K562 (cell line): ENCODE measurements at regions not wholly inside any gene's neighbourhood (a gene's known extent, or its start where the extent isn't known, plus 50 kb on each side); places are given as distances from the start of the nearest gene placed in this dataset.

Source experiments
- ATAC-seq: fragments of 200-7000 bp; cut with Tn5 transposase; 3 replicates; pipeline ENCODE4 v1.9.1; 2020; ENCODE audit warnings: moderate library complexity
- BruUV-seq: library from RNA; stranded (reverse); fragments of 400-500 nt; replicated peaks from 2 replicates; lab custom pipeline; 2021; lab: Mats Ljungman, UMichigan
- CTCF ChIA-PET: fragments of 300-600 bp; formaldehyde crosslinking; extraction: SDS; loops from one replicate; lab custom pipeline; 2021; ENCODE audit warnings: low intra/inter-chr PET ratio; lab: Yijun Ruan, JAX
- POLR2A ChIA-PET: fragments of 300-600, 350-650 bp; sonication (Branson Sonifier 250); formaldehyde crosslinking; extraction: SDS; loops from one replicate; lab custom pipeline; 2021; ENCODE audit warnings: antibody characterized with exemption, inconsistent platforms; lab: Yijun Ruan, JAX
- DNase-seq, 4 experiments: peaks; one replicate each; pipeline versions ENCODE4 v3.0.0 to v3.0.0-alpha.2; 2011 to 2018; ENCODE audit warnings: low spot score in 3 of 4, mixed read lengths in 3 of 4; ENCODE audit errors: extremely low read depth in 1 of 4
- FAIRE-seq: peaks from 2 replicates; lab custom pipeline; 2011; peaks lifted over from hg19 to GRCh38; lab: Jason Lieb, UNC
- H2AFZ ChIP-seq: 2 replicates; pipeline ENCODE4 v1.6.0; 2011; ENCODE audit warnings: low read depth, low read length, control low read depth, inconsistent platforms
- H3K27ac ChIP-seq: fragments of 200-600 bp; 3 replicates; pipeline ENCODE4 v1.8.0; 2011; ENCODE audit warnings: low read depth, mild to moderate bottlenecking, control low read depth, inconsistent platforms, low read length, moderate library complexity, mixed read lengths; ENCODE audit errors: extremely low read depth
- H3K27me3 ChIP-seq, 2 experiments: fragments of 300-600 bp in 1 of 2; 2 replicates in 1 of 2; 3 replicates in 1 of 2; pipeline versions ENCODE4 v1.6.0 to v1.8.0; 2011; ENCODE audit warnings: inconsistent platforms in 2 of 2, low read length in 2 of 2, mild to moderate bottlenecking in 1 of 2, mixed read lengths in 1 of 2, moderate library complexity in 1 of 2; ENCODE audit not compliant: control insufficient read depth in 2 of 2, insufficient read depth in 2 of 2
- H3K36me3 ChIP-seq: fragments of 300-600 bp; 3 replicates; pipeline ENCODE4 v1.8.0; 2011; ENCODE audit warnings: mild to moderate bottlenecking, low read length, inconsistent platforms; ENCODE audit not compliant: control insufficient read depth, insufficient read depth
- H3K4me1 ChIP-seq, 2 experiments: fragments of 200-600 bp in 1 of 2; replicated peaks in 1 of 2; 2 replicates in 1 of 2; 3 replicates in 1 of 2; pipeline versions ENCODE4 v1.5.1 to v1.8.0; 2011; ENCODE audit warnings: inconsistent platforms in 2 of 2, low read length in 2 of 2, mild to moderate bottlenecking in 1 of 2, mixed read lengths in 1 of 2, moderate library complexity in 1 of 2; ENCODE audit not compliant: control insufficient read depth in 2 of 2, insufficient read depth in 2 of 2
- H3K4me2 ChIP-seq: 2 replicates; pipeline ENCODE4 v1.6.1; 2011; ENCODE audit warnings: low read length, control low read depth, inconsistent platforms, mixed read lengths; ENCODE audit not compliant: insufficient read depth
- H3K4me3 ChIP-seq: fragments of 200-600 bp; sonication (generic), shearing (Covaris generic); 2 replicates; pipeline ENCODE4 v1.5.1; 2016; ENCODE audit warnings: control low read depth, inconsistent platforms
- H3K79me2 ChIP-seq: fragments of 200-600 bp; 3 replicates; pipeline ENCODE4 v1.8.0; 2011; ENCODE audit warnings: low read length, inconsistent platforms; ENCODE audit not compliant: control insufficient read depth, insufficient read depth
- H3K9ac ChIP-seq, 2 experiments: 2 replicates each; pipeline versions ENCODE4 v1.6.0 to v1.6.1; 2011; ENCODE audit warnings: low read depth in 2 of 2, low read length in 2 of 2, control low read depth in 1 of 2, inconsistent platforms in 1 of 2, mild to moderate bottlenecking in 1 of 2, mixed read lengths in 1 of 2; ENCODE audit not compliant: insufficient read depth in 1 of 2
- H3K9me1 ChIP-seq: one replicate; pipeline ENCODE4 v1.6.0; 2011; ENCODE audit warnings: inconsistent platforms, mild to moderate bottlenecking, low read length, moderate library complexity; ENCODE audit not compliant: control insufficient read depth, insufficient read depth
- H3K9me3 ChIP-seq: replicated peaks from 2 replicates; pipeline ENCODE4 v1.5.1; 2011; ENCODE audit warnings: low read depth, low read length, inconsistent platforms; ENCODE audit not compliant: control insufficient read depth, insufficient read depth
- H4K20me1 ChIP-seq: replicated peaks from 2 replicates; pipeline ENCODE4 v1.6.1; 2011; ENCODE audit warnings: low read length, inconsistent platforms, mixed read lengths; ENCODE audit not compliant: control insufficient read depth, insufficient read depth
- CTCF ChIP-seq, 3 experiments: IDR thresholded peaks in 2 of 3; conservative IDR thresholded peaks in 1 of 3; 2 replicates each; pipeline ENCODE4 v1.5.1; 2011 to 2012; ENCODE audit warnings: low read length in 3 of 3, mild to moderate bottlenecking in 3 of 3, control low read depth in 2 of 3, improper control_type of control experiment in 1 of 3, inconsistent platforms in 1 of 3, low read depth in 1 of 3, mixed read lengths in 1 of 3, moderate library complexity in 1 of 3; ENCODE audit not compliant: insufficient read depth in 2 of 3
- DACH1 ChIP-seq: fragments of 450-650 bp; IDR thresholded peaks from 2 replicates; pipeline ENCODE4 v1.6.1; 2018; ENCODE audit not compliant: partially characterized antibody
- DPF2 ChIP-seq: fragments of 450-650 bp; IDR thresholded peaks from 2 replicates; pipeline ENCODE4 v1.6.1; 2016
- HOXB6 ChIP-seq: fragments of 250-450 bp; sonication (Bioruptor Pico); IDR thresholded peaks from 2 replicates; pipeline ENCODE4 v1.5.1; 2022; ENCODE audit warnings: mild to moderate bottlenecking, borderline replicate concordance
- IRF2 ChIP-seq: sonication (generic); formaldehyde crosslinking; IDR thresholded peaks from 2 replicates; pipeline ENCODE4 v1.8.1; 2022; ENCODE audit warnings: mild to moderate bottlenecking, missing genetic modification reagents
- MAZ ChIP-seq, 2 experiments: fragments of 450-650 bp in 1 of 2; sonication (generic) in 1 of 2; formaldehyde crosslinking; IDR thresholded peaks in 1 of 2; conservative IDR thresholded peaks in 1 of 2; 2 replicates each; pipeline versions ENCODE4 v1.4.0 to v1.5.0; 2020; ENCODE audit warnings: mild to moderate bottlenecking in 1 of 2, missing genetic modification reagents in 1 of 2
- MBD1 ChIP-seq: fragments of 250-450 bp; sonication (Bioruptor Pico); IDR thresholded peaks from 2 replicates; pipeline ENCODE4 v1.8.0; 2022; ENCODE audit warnings: inconsistent platforms
- NR3C1 ChIP-seq: sonication (generic); formaldehyde crosslinking; IDR thresholded peaks from 2 replicates; pipeline ENCODE4 v1.8.1; 2022; ENCODE audit warnings: missing genetic modification reagents
- RAD21 ChIP-seq, 2 experiments: fragments of 250-450 bp in 1 of 2; fragments of 450-650 bp in 1 of 2; sonication (Bioruptor Pico) in 1 of 2; formaldehyde crosslinking in 1 of 2; IDR thresholded peaks in 1 of 2; conservative IDR thresholded peaks in 1 of 2; 2 replicates each; pipeline versions ENCODE4 v1.4.0 to v1.8.0; 2020 to 2022; ENCODE audit warnings: mild to moderate bottlenecking in 2 of 2, moderate library complexity in 1 of 2
- TGIF2 ChIP-seq: sonication (generic); formaldehyde crosslinking; IDR thresholded peaks from 2 replicates; pipeline ENCODE4 v1.8.1; 2022; ENCODE audit warnings: mild to moderate bottlenecking, missing genetic modification reagents, moderate library complexity
- ZBTB26 ChIP-seq: fragments of 450-650 bp; formaldehyde crosslinking; IDR thresholded peaks from 2 replicates; pipeline ENCODE4 v1.4.0; 2022; ENCODE audit warnings: missing genetic modification characterization
- ZNF324 ChIP-seq: fragments of 250-450 bp; sonication (Bioruptor Pico); IDR thresholded peaks from 2 replicates; pipeline ENCODE4 v1.4.0; 2020; ENCODE audit warnings: mild to moderate bottlenecking
- WGBS: fragments of 100-300 bp; shearing (Covaris generic); methylation state at CpG from one replicate; pipeline ENCODE4 v1.1.6; 2016; ENCODE audit warnings: low coverage, mixed read lengths; ENCODE audit not compliant: insufficient coverage; ENCODE audit errors: missing lambda C conversion rate; 5-methylcytosine and 5-hydroxymethylcytosine counted together
- in situ Hi-C: fragments of 300-500 bp; cut with MboI; formaldehyde crosslinking; loops from 4 replicates; pipeline ENCODE4 v1.15.0; 2018; ENCODE audit warnings: inconsistent platforms, mixed read lengths
- intact Hi-C: fragments of 100-400 bp; cut with micrococcal nuclease; formaldehyde crosslinking; loops from 2 replicates; pipeline ENCODE4 v1.14.2; 2022

- H4K20me1 ChIP-seq: no peaks in the 10 kb centered on the region
- ChIA-PET CTCF (no interaction called here), POLR2A (no interaction called here)
- H3K4me3 ChIP-seq: no peak overlapping the region
- ATAC-seq (peak; percentile 34; the same call in 1 of the 3 replicates), FAIRE-seq (no peak), DNase-seq (no peak)
- H3K27me3 ChIP-seq: peaks cover 0 to 9% of the 10 kb centered on the region in 2 experiments; a peak in 2 of 5 replicates
- H3K9ac ChIP-seq: no peak overlapping the region
- H3K4me2 ChIP-seq: no peak overlapping the region
- H3K27ac ChIP-seq: no peak overlapping the region
- BruUV-seq: no TSS peak
- intact Hi-C loops: no loop called here
- no peak for TF ChIP-seq DACH1
- TF ChIP-seq TGIF2 (CRISPR knock-in tag): no peak
- no peak for TF ChIP-seq ZNF324 (CRISPR knock-in tag)
- TF ChIP-seq MAZ (CRISPR knock-in tag; conservative IDR thresholded peaks at IDR 0.05 in 1 of 2, IDR thresholded peaks at IDR 0.05 in 1 of 2): no peak
- TF ChIP-seq NR3C1: no peak
- TF ChIP-seq IRF2 (CRISPR knock-in tag): no peak
- no peak for TF ChIP-seq ZBTB26 (CRISPR knock-in tag)
- no peak for TF ChIP-seq MBD1
- peak in 1 of 2 experiments; percentile 33; a peak in 2 of 4 replicates for TF ChIP-seq RAD21 (CRISPR knock-in tag; conservative IDR thresholded peaks at IDR 0.05 in 1 of 2, IDR thresholded peaks at IDR 0.05 in 1 of 2)
- TF ChIP-seq DPF2: no peak
- peak; percentile 12 to 25 (median 24); a peak in 1 of 6 replicates for TF ChIP-seq CTCF (IDR thresholded peaks at IDR 0.05 in 2 of 3, conservative IDR thresholded peaks at IDR 0.05 in 1 of 3; ENCODE audit: insufficient read depth in 2 of 3, low read depth in 1 of 3, low read length in 3 of 3)
- TF ChIP-seq HOXB6 (CRISPR knock-in tag): no peak
- H2AFZ ChIP-seq: no peak overlapping the region
- no peaks in the 10 kb centered on the region for H3K9me3 ChIP-seq
- in situ Hi-C loops: no loop called here
- H3K4me1 ChIP-seq: peaks cover 0 to 3% of the 10 kb centered on the region in 2 experiments; a peak in 1 of 5 replicates
- 0% methylated on average over 1 of the region's 1 CpG for WGBS
- H3K9me1 ChIP-seq: no peaks in the 10 kb centered on the region
- no peaks in the 10 kb centered on the region for H3K79me2 ChIP-seq
- H3K36me3 ChIP-seq: no peaks in the 10 kb centered on the region; the same call in 2 of the 3 replicates
Observed at GRCh38 chrX:40524423-40524822, 56.3 kb upstream of the ATP6AP2 start.
